ENCODE measurements at regions not wholly inside any gene's neighbourhood (a gene's known extent, or its start where the extent isn't known, plus 50 kb on each side); places are given as distances from the start of the nearest gene placed in this dataset.

DNA sequence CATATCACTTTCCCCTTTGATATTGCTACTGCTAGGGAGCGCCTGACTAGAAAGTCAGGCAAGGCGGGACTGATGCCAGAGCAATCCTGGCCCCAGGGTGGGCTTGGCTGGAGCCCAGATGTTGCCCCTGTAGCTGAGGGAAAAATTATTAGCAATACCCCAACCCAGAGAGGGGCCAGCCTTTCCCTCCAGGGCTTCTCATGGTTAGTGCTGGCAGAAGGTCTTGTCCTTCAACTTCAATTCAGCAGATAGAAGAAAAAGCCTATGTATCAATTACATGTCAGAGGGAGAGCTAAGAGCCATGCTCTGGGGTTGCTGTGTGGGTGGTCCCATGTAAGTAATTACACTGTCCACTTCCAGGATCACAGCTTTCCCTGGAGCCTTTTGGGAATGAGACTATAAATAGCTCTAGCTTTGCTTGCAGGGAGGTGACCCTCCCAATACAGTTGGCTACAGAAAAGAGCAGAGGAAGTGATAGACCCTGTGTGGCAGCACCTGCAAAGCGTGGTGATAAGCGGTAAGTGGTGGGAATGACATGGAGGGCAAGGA lies 579.1 kb downstream of the CCSER2 start:
- H3K9ac ChIP-seq (ENCODE audit: low read depth, low read length, poor library complexity, severe bottlenecking) = no peak overlapping the region
- H3K9me2 ChIP-seq (replicated peaks; ENCODE audit: low read depth, low read length) = no peaks in the 10 kb centered on the region
- H2AFZ ChIP-seq (ENCODE audit: low read length) = no peak overlapping the region
- H3K9me3 ChIP-seq (ENCODE audit: insufficient read depth, low read depth, low read length) = no peaks in the 10 kb centered on the region; the same call in 1 of the 2 replicates
- H3K4me2 ChIP-seq (ENCODE audit: low read depth, low read length, poor library complexity, severe bottlenecking) = no peak overlapping the region
- H3K4me1 ChIP-seq (ENCODE audit: insufficient read depth, low read length, poor library complexity, severe bottlenecking) = no peaks in the 10 kb centered on the region
- no peaks in the 10 kb centered on the region for H3F3A ChIP-seq (ENCODE audit: low read depth)
- H4K20me1 ChIP-seq (ENCODE audit: insufficient read depth, low read length, poor library complexity, severe bottlenecking) = no peaks in the 10 kb centered on the region
- H3K27me3 ChIP-seq (ENCODE audit: insufficient read depth, low read length, poor library complexity, severe bottlenecking) = no peaks in the 10 kb centered on the region
- H3K36me3 ChIP-seq (ENCODE audit: insufficient read depth, low read length) = no peaks in the 10 kb centered on the region
- H3K79me2 ChIP-seq (ENCODE audit: insufficient read depth, low read length) = no peaks in the 10 kb centered on the region
- TF ChIP-seq EZH2phosphoT487 (IDR thresholded peaks at IDR 0.05; ENCODE audit: borderline replicate concordance) = no peak
- TF ChIP-seq, protein P1, sequence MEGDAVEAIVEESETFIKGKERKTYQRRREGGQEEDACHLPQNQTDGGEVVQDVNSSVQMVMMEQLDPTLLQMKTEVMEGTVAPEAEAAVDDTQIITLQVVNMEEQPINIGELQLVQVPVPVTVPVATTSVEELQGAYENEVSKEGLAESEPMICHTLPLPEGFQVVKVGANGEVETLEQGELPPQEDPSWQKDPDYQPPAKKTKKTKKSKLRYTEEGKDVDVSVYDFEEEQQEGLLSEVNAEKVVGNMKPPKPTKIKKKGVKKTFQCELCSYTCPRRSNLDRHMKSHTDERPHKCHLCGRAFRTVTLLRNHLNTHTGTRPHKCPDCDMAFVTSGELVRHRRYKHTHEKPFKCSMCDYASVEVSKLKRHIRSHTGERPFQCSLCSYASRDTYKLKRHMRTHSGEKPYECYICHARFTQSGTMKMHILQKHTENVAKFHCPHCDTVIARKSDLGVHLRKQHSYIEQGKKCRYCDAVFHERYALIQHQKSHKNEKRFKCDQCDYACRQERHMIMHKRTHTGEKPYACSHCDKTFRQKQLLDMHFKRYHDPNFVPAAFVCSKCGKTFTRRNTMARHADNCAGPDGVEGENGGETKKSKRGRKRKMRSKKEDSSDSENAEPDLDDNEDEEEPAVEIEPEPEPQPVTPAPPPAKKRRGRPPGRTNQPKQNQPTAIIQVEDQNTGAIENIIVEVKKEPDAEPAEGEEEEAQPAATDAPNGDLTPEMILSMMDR (conservative IDR thresholded peaks at IDR 0.05; ENCODE audit: low read length) = no peak
- no peak overlapping the region for H3K4me3 ChIP-seq (ENCODE audit: low read length, poor library complexity, severe bottlenecking)

DNA sequence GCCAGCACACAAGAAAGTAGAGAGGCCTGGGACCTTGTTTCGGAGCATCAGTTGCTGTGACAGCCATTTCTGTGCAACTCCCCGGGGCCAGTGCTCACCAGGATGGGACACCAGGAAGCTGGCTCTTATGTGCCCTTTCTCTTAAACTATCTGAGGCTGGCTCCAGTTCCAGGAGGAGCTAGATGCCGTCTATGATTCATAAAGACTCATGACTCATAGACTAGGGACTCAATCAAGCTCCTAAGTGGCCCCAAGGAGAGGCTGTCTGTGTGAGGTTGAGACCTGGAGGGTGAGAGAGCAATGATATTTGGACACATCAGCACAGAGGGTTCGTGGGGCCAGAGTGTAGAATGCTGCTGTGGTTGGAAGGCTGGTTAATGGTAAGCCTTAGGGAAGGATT lies 580.1 kb downstream of the CCSER2 start:
- no peak overlapping the region for H3K4me2 ChIP-seq (ENCODE audit: low read depth, low read length, poor library complexity, severe bottlenecking)
- no peaks in the 10 kb centered on the region for H4K20me1 ChIP-seq (ENCODE audit: insufficient read depth, low read length, poor library complexity, severe bottlenecking)
- no peaks in the 10 kb centered on the region for H3K9me2 ChIP-seq (replicated peaks; ENCODE audit: low read depth, low read length)
- TF ChIP-seq, protein P1 (conservative IDR thresholded peaks at IDR 0.05; ENCODE audit: low read length) = no peak
- TF ChIP-seq EZH2phosphoT487 (IDR thresholded peaks at IDR 0.05; ENCODE audit: borderline replicate concordance) = no peak
- H3K9me3 ChIP-seq (ENCODE audit: insufficient read depth, low read depth, low read length) = no peaks in the 10 kb centered on the region; the same call in 1 of the 2 replicates
- no peaks in the 10 kb centered on the region for H3K79me2 ChIP-seq (ENCODE audit: insufficient read depth, low read length)
- H3K4me3 ChIP-seq (ENCODE audit: low read length, poor library complexity, severe bottlenecking) = no peak overlapping the region
- no peaks in the 10 kb centered on the region for H3K36me3 ChIP-seq (ENCODE audit: insufficient read depth, low read length)
- no peaks in the 10 kb centered on the region for H3K27me3 ChIP-seq (ENCODE audit: insufficient read depth, low read length, poor library complexity, severe bottlenecking)
- no peaks in the 10 kb centered on the region for H3F3A ChIP-seq (ENCODE audit: low read depth)
- H3K4me1 ChIP-seq (ENCODE audit: insufficient read depth, low read length, poor library complexity, severe bottlenecking) = no peaks in the 10 kb centered on the region
- H2AFZ ChIP-seq (ENCODE audit: low read length) = no peak overlapping the region
- H3K9ac ChIP-seq (ENCODE audit: low read depth, low read length, poor library complexity, severe bottlenecking) = no peak overlapping the region

DNA sequence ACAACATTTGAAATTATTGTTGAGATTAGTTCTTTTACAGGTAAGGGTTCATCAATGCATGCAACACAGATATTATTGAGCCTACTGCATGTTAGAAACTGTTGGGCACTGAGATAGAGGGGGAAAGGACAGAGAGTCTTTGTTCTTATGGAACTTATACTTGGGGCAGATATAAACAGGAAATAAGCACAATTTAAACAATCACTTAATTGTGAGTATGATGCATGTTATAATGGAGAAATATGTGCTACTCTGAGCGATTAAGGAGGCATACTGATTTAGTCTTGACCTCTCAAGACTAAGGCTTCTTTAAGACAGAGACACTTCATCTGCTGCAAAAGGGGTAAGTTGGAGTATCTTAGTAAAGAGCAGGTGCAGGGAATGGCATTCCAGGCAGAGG lies 593.3 kb downstream of the CCSER2 start:
- no peaks in the 10 kb centered on the region for H3F3A ChIP-seq (ENCODE audit: low read depth)
- 0 out of 2 replicates have a peak, but pooled peaks cover 2% of the 10 kb centered on the region for H3K9me3 ChIP-seq (ENCODE audit: insufficient read depth, low read depth, low read length)
- H3K9me2 ChIP-seq (replicated peaks; ENCODE audit: low read depth, low read length) = no peaks in the 10 kb centered on the region
- H3K4me1 ChIP-seq (ENCODE audit: insufficient read depth, low read length, poor library complexity, severe bottlenecking) = no peaks in the 10 kb centered on the region
- no peak overlapping the region for H3K9ac ChIP-seq (ENCODE audit: low read depth, low read length, poor library complexity, severe bottlenecking)
- H3K79me2 ChIP-seq (ENCODE audit: insufficient read depth, low read length) = no peaks in the 10 kb centered on the region
- no peaks in the 10 kb centered on the region for H4K20me1 ChIP-seq (ENCODE audit: insufficient read depth, low read length, poor library complexity, severe bottlenecking)
- no peak overlapping the region for H2AFZ ChIP-seq (ENCODE audit: low read length)
- no peaks in the 10 kb centered on the region for H3K36me3 ChIP-seq (ENCODE audit: insufficient read depth, low read length)
- TF ChIP-seq, protein P1 (conservative IDR thresholded peaks at IDR 0.05; ENCODE audit: low read length) = no peak
- TF ChIP-seq EZH2phosphoT487 (IDR thresholded peaks at IDR 0.05; ENCODE audit: borderline replicate concordance) = no peak
- H3K4me3 ChIP-seq (ENCODE audit: low read length, poor library complexity, severe bottlenecking) = no peak overlapping the region
- no peak overlapping the region for H3K4me2 ChIP-seq (ENCODE audit: low read depth, low read length, poor library complexity, severe bottlenecking)
- H3K27me3 ChIP-seq (ENCODE audit: insufficient read depth, low read length, poor library complexity, severe bottlenecking) = no peaks in the 10 kb centered on the region

Measured in Loucy (cell line).